Neuronal stem cell (in vitro differentiated cells): ENCODE measurements at regions not wholly inside any gene's neighbourhood (a gene's known extent, or its start where the extent isn't known, plus 50 kb on each side); places are given as distances from the start of the nearest gene placed in this dataset.

Experiments used
- DNase-seq: peaks from one replicate; pipeline ENCODE4 v3.0.0-alpha.2; 2013; ENCODE audit warnings: low spot score
- H2AFZ ChIP-seq: one replicate; pipeline ENCODE4 v1.6.1; 2013; ENCODE audit warnings: mild to moderate bottlenecking, low read length, inconsistent platforms
- H2AK5ac ChIP-seq: 2 replicates; pipeline ENCODE4 v1.6.1; 2013; ENCODE audit warnings: low read depth, mild to moderate bottlenecking, inconsistent platforms, low read length, moderate library complexity, mixed read lengths
- H2BK120ac ChIP-seq: 2 replicates; pipeline ENCODE4 v1.6.1; 2013; ENCODE audit warnings: low read depth, mild to moderate bottlenecking, inconsistent platforms, low read length, moderate library complexity, mixed read lengths
- H2BK12ac ChIP-seq: one replicate; pipeline ENCODE4 v1.6.1; 2013; ENCODE audit warnings: low read length, inconsistent platforms
- H2BK15ac ChIP-seq: 2 replicates; pipeline ENCODE4 v1.6.1; 2013; ENCODE audit warnings: mild to moderate bottlenecking, low read length, inconsistent platforms, mixed read lengths
- H2BK5ac ChIP-seq: one replicate; pipeline ENCODE4 v1.6.1; 2013; ENCODE audit warnings: inconsistent platforms, mild to moderate bottlenecking, low read length, moderate library complexity
- H3K14ac ChIP-seq: one replicate; pipeline ENCODE4 v1.6.1; 2013; ENCODE audit warnings: low read length, inconsistent platforms
- H3K18ac ChIP-seq: 2 replicates; pipeline ENCODE4 v1.6.1; 2013; ENCODE audit warnings: low read length, inconsistent platforms
- H3K23ac ChIP-seq: 2 replicates; pipeline ENCODE4 v1.6.1; 2013; ENCODE audit warnings: low read depth, mild to moderate bottlenecking, mixed read lengths, low read length, inconsistent platforms; ENCODE audit not compliant: poor library complexity
- H3K27ac ChIP-seq: replicated peaks from 3 replicates; pipeline ENCODE4 v1.5.1; 2013; ENCODE audit warnings: low read length, inconsistent platforms
- H3K27me3 ChIP-seq, 3 experiments: 2 replicates each; pipeline ENCODE4 v1.6.1; 2013; ENCODE audit warnings: low read length in 3 of 3, mild to moderate bottlenecking in 2 of 3, inconsistent platforms in 1 of 3, low read depth in 1 of 3, mixed read lengths in 1 of 3, moderate library complexity in 1 of 3; ENCODE audit not compliant: control insufficient read depth in 3 of 3, insufficient read depth in 3 of 3
- H3K36me3 ChIP-seq, 2 donors: replicated peaks in 1 of 2; 2 replicates each; pipeline ENCODE4 v1.6.1; 2013; ENCODE audit warnings: low read length in 2 of 2; ENCODE audit not compliant: control insufficient read depth in 2 of 2, insufficient read depth in 2 of 2
- H3K4ac ChIP-seq: 2 replicates; pipeline ENCODE4 v1.6.1; 2013; ENCODE audit warnings: inconsistent platforms, mild to moderate bottlenecking, low read length, moderate library complexity
- H3K4me1 ChIP-seq, 2 donors: 1 replicate in 1 of 2; 2 replicates in 1 of 2; pipeline ENCODE4 v1.6.1; 2013; ENCODE audit warnings: low read length in 2 of 2, low read depth in 1 of 2; ENCODE audit not compliant: control insufficient read depth in 2 of 2, insufficient read depth in 1 of 2
- H3K4me2 ChIP-seq: one replicate; pipeline ENCODE4 v1.6.1; 2013; ENCODE audit warnings: mild to moderate bottlenecking, low read length, inconsistent platforms; ENCODE audit not compliant: insufficient read depth, poor library complexity, severe bottlenecking
- H3K4me3 ChIP-seq, 2 donors: 2 replicates each; pipeline ENCODE4 v1.5.1; 2013; ENCODE audit warnings: low read length in 2 of 2, mild to moderate bottlenecking in 2 of 2, inconsistent platforms in 1 of 2, moderate library complexity in 1 of 2
- H3K79me1 ChIP-seq: one replicate; pipeline ENCODE4 v1.6.1; 2013; ENCODE audit warnings: low read depth, mild to moderate bottlenecking, inconsistent platforms, low read length, moderate library complexity
- H3K9ac ChIP-seq: one replicate; pipeline ENCODE4 v1.6.1; 2013; ENCODE audit warnings: mild to moderate bottlenecking, low read depth, low read length, inconsistent platforms; ENCODE audit not compliant: poor library complexity
- H3K9me3 ChIP-seq, 2 donors: replicated peaks in 1 of 2; 2 replicates each; pipeline versions ENCODE3 to v1.6.1; 2013; ENCODE audit warnings: low read length in 2 of 2, mild to moderate bottlenecking in 2 of 2, inconsistent platforms in 1 of 2, low read depth in 1 of 2, mixed read lengths in 1 of 2, moderate library complexity in 1 of 2; ENCODE audit not compliant: control insufficient read depth in 2 of 2, insufficient read depth in 1 of 2
- H4K8ac ChIP-seq: one replicate; pipeline ENCODE4 v1.6.1; 2013; ENCODE audit warnings: low read depth, mild to moderate bottlenecking, inconsistent platforms, low read length, moderate library complexity
- H4K91ac ChIP-seq: one replicate; pipeline ENCODE4 v1.6.1; 2013; ENCODE audit warnings: low read length, low read depth, mild to moderate bottlenecking, inconsistent platforms; ENCODE audit not compliant: poor library complexity
- WGBS, 2 donors: extraction: QIAGEN DNeasy Blood & Tissue Kit; methylation state at CpG; one replicate each; pipeline ENCODE4 v1.1.7; 2013; ENCODE audit warnings: missing lambda C conversion rate in 2 of 2, mixed read lengths in 1 of 2; ENCODE audit not compliant: insufficient read length in 2 of 2, insufficient replicate concordance in 1 of 2; ENCODE audit errors: extremely low coverage in 2 of 2; 5-methylcytosine and 5-hydroxymethylcytosine counted together

DNA sequence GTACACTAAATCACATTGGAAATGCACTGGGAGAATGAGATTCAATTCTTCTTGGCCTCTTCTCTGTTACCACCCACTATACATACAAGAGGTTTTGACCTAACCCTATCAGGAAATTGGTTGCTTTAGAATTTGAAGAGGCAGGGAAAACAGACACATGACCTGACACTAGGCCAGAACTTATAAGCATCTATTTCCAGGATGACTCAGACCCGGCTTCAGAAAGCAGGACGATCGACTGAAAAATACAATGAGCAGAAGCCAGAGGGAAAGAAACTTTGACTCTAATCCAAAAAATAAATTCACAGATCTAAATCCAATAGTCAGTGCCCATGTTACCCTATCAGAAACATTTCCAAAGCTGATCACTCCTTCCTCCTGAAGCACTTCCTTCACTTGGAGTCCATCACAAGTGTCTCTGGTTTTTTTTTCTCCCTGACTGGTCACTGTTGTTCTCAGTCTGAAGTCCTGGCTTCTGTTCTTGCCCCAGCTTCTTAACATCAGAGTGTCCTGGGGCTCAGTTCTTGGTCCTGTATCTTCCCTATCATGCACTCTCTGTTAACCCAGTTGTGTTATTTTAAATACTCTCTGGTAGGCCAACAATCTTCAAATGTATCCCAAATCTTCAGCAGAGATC, 133.6 kb downstream of the P2RY1 start:
- Histone ChIP-seq H3K4me1 (peaks cover 0 to 6% of the 10 kb centered on the region in 2 donors), H4K8ac (no peak overlapping the region)

DNA sequence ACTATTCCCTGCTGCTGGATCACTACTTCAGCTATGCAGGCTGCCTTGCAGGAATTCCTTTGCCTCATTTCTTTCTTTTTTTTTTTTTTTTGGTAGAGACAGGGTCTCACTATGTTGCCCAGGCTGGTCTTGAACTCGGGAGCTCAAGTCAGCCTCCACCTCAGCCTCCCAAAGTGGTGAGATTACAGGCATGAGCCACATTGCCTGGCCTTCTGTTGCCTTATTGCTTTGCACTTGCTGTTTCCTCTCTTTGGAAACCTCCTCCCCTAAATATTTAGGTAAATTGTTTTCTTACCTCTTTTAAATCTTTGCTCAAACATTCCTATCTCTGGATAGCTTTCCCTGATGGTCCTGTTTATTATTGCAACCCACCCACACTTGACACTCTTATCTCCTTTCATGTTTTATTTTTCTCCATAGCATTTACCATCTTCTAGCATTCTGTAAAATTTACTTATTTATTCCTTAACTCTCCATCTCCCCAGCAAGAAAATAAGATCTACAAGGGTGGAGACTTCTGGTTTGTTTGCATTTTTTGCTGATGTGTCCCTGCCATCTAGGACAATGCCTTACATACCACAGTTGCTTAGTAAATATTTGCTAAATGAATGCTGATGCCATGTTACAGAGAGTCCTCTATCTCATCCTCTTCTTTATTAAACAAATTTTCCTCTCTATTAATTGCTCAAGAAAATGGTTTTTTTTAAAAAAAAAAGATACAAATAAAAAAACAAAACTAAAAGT, 134.8 kb downstream of the P2RY1 start:
- H3K79me1 ChIP-seq = no peaks in the 10 kb centered on the region

More for the DNA sequence above, 133.6 kb downstream of the P2RY1 start:
- Histone ChIP-seq H2AK5ac (no peak overlapping the region), H3K23ac (no peak overlapping the region), H3K79me1 (no peaks in the 10 kb centered on the region), H2BK120ac (no peak overlapping the region), H3K4me2 (no peak overlapping the region), H3K14ac (no peak overlapping the region), H3K18ac (no peak overlapping the region), H2AFZ (peak overlapping the region; percentile 6), H2BK5ac (no peak overlapping the region), H3K4me3 (no peak overlapping the region), H3K36me3 (no peaks in the 10 kb centered on the region), H3K9ac (no peak overlapping the region), H3K27me3 (no peaks in the 10 kb centered on the region), H2BK12ac (no peak overlapping the region), H3K4ac (no peak overlapping the region), H3K27ac (no peak overlapping the region), H2BK15ac (no peak overlapping the region), H3K9me3 (no peaks in the 10 kb centered on the region), H4K91ac (no peak overlapping the region)
- WGBS, 2 donors = no CpG with 5 or more reads among the region's 3 CpGs
- DNase-seq = no peak

DNA sequence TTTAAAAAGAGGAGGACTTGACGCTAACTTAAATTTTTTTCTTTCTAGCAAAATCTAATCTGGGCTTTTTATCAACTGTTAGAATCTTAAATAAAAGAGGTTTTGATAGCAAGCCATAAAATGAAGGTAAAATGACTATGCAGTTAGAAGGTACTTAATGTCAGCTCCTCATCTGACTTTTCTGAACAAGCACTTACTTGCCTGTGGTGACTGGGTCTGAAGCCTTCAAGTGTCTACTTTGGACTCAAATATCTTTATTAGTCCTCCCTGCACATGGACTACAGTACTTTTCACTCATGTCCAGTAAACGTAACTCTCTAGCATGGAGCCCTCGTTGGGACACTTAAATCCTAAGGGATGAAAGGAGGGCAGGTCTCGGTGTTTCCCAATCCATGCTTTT, 135.9 kb downstream of the P2RY1 start:
- no peak overlapping the region for H2BK120ac ChIP-seq
- H3K4me1 ChIP-seq = peaks cover 0 to 6% of the 10 kb centered on the region in 2 donors
- H4K8ac ChIP-seq = no peak overlapping the region
- no peak overlapping the region for H3K23ac ChIP-seq
- H2BK15ac ChIP-seq = no peak overlapping the region
- no peaks in the 10 kb centered on the region for H3K36me3 ChIP-seq
- no CpG with 5 or more reads among the region's 4 CpGs for WGBS, 2 donors
- H3K27ac ChIP-seq = no peak overlapping the region
- H3K4me3 ChIP-seq = no peak overlapping the region
- H2AFZ ChIP-seq = no peak overlapping the region
- no peak for DNase-seq
- H2BK12ac ChIP-seq = no peak overlapping the region
- no peak overlapping the region for H3K9ac ChIP-seq
- H3K14ac ChIP-seq = no peak overlapping the region
- H3K9me3 ChIP-seq = no peaks in the 10 kb centered on the region
- no peak overlapping the region for H3K4me2 ChIP-seq
- no peak overlapping the region for H4K91ac ChIP-seq
- no peak overlapping the region for H3K4ac ChIP-seq
- H3K27me3 ChIP-seq = no peaks in the 10 kb centered on the region
- no peak overlapping the region for H2AK5ac ChIP-seq
- no peak overlapping the region for H2BK5ac ChIP-seq
- no peak overlapping the region for H3K18ac ChIP-seq
- no peaks in the 10 kb centered on the region for H3K79me1 ChIP-seq

More for the DNA sequence above, 134.8 kb downstream of the P2RY1 start:
- H2AFZ ChIP-seq = no peak overlapping the region
- H2BK5ac ChIP-seq = no peak overlapping the region
- no peak overlapping the region for H2BK120ac ChIP-seq
- H4K8ac ChIP-seq = no peak overlapping the region
- H3K27me3 ChIP-seq = no peaks in the 10 kb centered on the region
- H3K4me2 ChIP-seq = no peak overlapping the region
- no peak overlapping the region for H3K18ac ChIP-seq
- WGBS, 2 donors = no CpG with 5 or more reads among the region's 1 CpG
- peaks cover 0 to 6% of the 10 kb centered on the region in 2 donors for H3K4me1 ChIP-seq
- H3K27ac ChIP-seq = no peak overlapping the region
- no peaks in the 10 kb centered on the region for H3K36me3 ChIP-seq
- H3K4ac ChIP-seq = no peak overlapping the region
- H2BK15ac ChIP-seq = no peak overlapping the region
- no peak overlapping the region for H3K9ac ChIP-seq
- no peak overlapping the region for H3K4me3 ChIP-seq
- no peak for DNase-seq
- no peak overlapping the region for H3K23ac ChIP-seq
- H4K91ac ChIP-seq = no peak overlapping the region
- H2AK5ac ChIP-seq = no peak overlapping the region
- no peaks in the 10 kb centered on the region for H3K9me3 ChIP-seq
- no peak overlapping the region for H2BK12ac ChIP-seq
- no peak overlapping the region for H3K14ac ChIP-seq

DNA sequence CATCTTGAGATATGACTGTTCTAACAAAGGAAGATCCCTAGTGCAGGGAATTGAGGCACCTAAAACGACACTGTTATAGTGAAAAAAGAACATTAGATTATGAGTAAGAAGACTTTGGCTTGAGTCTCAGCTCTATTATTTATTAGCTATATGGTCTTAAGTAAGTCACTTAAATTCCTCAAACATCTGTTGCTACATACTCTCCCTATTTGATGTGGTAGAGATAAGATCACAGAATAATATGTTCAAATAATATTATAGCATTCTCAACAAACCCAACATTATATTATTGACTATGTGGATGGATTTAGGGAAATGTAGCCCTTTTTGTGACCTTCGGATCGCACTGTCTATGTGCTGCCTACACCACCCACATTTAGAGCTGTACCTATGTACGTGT, 136.9 kb downstream of the P2RY1 start:
- no peaks in the 10 kb centered on the region for H3K36me3 ChIP-seq
- no peak overlapping the region for H2BK5ac ChIP-seq
- H3K4ac ChIP-seq = no peak overlapping the region
- no peak overlapping the region for H2BK15ac ChIP-seq
- H3K23ac ChIP-seq = no peak overlapping the region
- no peak overlapping the region for H3K9ac ChIP-seq
- H3K18ac ChIP-seq = no peak overlapping the region
- H4K91ac ChIP-seq = no peak overlapping the region
- no peak for DNase-seq
- H3K4me2 ChIP-seq = no peak overlapping the region
- no peak overlapping the region for H2AFZ ChIP-seq
- peaks cover 0 to 6% of the 10 kb centered on the region in 2 donors for H3K4me1 ChIP-seq
- no CpG with 5 or more reads among the region's 4 CpGs for WGBS, 2 donors
- H3K9me3 ChIP-seq = no peaks in the 10 kb centered on the region
- H3K27ac ChIP-seq = no peak overlapping the region
- H3K79me1 ChIP-seq = no peaks in the 10 kb centered on the region
- no peak overlapping the region for H3K14ac ChIP-seq
- no peaks in the 10 kb centered on the region for H3K27me3 ChIP-seq
- H2AK5ac ChIP-seq = no peak overlapping the region
- H2BK120ac ChIP-seq = no peak overlapping the region
- H2BK12ac ChIP-seq = no peak overlapping the region
- no peak overlapping the region for H3K4me3 ChIP-seq
- no peak overlapping the region for H4K8ac ChIP-seq
